Testis (tissue), 2 donors: ENCODE measurements at regions not wholly inside any gene's neighbourhood (a gene's known extent, or its start where the extent isn't known, plus 50 kb on each side); places are given as distances from the start of the nearest gene placed in this dataset.

Experiments used
- DNase-seq: peaks from one replicate; pipeline ENCODE4 v3.0.0-alpha.2; 2019
- H3K27ac ChIP-seq, 2 donors: fragments of 200-600 bp; sonication (generic); one replicate each; pipeline ENCODE4 v1.5.1; 2019
- H3K27me3 ChIP-seq: fragments of 200-600 bp; sonication (generic); one replicate; pipeline ENCODE4 v1.5.1; 2019
- H3K36me3 ChIP-seq: fragments of 200-600 bp; sonication (generic); one replicate; pipeline ENCODE4 v1.5.1; 2017; ENCODE audit warnings: low read depth; ENCODE audit errors: missing control alignments
- H3K4me1 ChIP-seq: fragments of 200-600 bp; sonication (generic); one replicate; pipeline ENCODE4 v1.5.1; 2019
- H3K4me3 ChIP-seq, 2 donors: fragments of 200-600 bp; sonication (generic); one replicate each; pipeline ENCODE4 v1.5.1; 2017 to 2019
- H3K9me3 ChIP-seq: fragments of 200-600 bp; sonication (generic); one replicate; pipeline ENCODE4 v1.5.1; 2017
- POLR2A ChIP-seq: fragments of 450-650 bp; IDR thresholded peaks from one replicate; pipeline ENCODE4 v1.6.1; 2017; ENCODE audit warnings: antibody characterized with exemption, mild to moderate bottlenecking, moderate library complexity
- WGBS, 2 donors: methylation state at CpG; one replicate each; pipeline ENCODE4 v1.1.5; 2018; 5-methylcytosine and 5-hydroxymethylcytosine counted together
- intact Hi-C: fragments of 100-400 bp; cut with DNase I; formaldehyde crosslinking; loops from one replicate; pipeline ENCODE4 v1.15.1; 2023; ENCODE audit warnings: low total_unique reads
- TF ChIP-seq, protein P1 (sequence below), 3 experiments: fragments of 450-650 bp in 2 of 3; fragments of 200-600 bp in 1 of 3; sonication (generic) in 1 of 3; IDR thresholded peaks; one replicate each; pipeline ENCODE4 v1.5.1; 2016 to 2019; ENCODE audit warnings: antibody characterized with exemption in 3 of 3, mild to moderate bottlenecking in 2 of 3, moderate library complexity in 1 of 3

DNA sequence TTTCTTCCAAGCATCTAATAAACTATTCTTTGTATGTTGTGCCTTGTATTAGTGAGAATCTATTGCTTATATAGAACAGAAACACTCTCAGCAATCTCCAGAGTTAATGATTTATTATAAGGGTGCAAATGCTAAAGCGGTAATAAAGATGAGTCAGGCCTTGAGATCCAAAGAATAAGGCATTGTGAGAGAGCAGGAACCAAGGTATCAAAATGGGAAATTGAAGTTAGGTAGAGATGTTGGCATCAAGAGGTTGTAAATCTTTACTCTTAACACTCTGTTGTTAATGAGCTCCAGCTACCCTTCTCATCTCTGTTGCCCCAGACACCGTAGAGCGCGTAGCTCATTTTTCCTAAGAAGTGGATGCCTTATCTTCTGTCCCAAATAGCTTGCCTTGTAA is 375.2 kb downstream of the ARL4A start:
- Histone ChIP-seq H3K9me3 (no peaks in the 10 kb centered on the region), H3K27me3 (no peaks in the 10 kb centered on the region), H3K4me3 (no peak overlapping the region), H3K4me1 (no peaks in the 10 kb centered on the region), H3K27ac (no peak overlapping the region), H3K36me3 (no peaks in the 10 kb centered on the region)
- TF ChIP-seq, protein P1, sequence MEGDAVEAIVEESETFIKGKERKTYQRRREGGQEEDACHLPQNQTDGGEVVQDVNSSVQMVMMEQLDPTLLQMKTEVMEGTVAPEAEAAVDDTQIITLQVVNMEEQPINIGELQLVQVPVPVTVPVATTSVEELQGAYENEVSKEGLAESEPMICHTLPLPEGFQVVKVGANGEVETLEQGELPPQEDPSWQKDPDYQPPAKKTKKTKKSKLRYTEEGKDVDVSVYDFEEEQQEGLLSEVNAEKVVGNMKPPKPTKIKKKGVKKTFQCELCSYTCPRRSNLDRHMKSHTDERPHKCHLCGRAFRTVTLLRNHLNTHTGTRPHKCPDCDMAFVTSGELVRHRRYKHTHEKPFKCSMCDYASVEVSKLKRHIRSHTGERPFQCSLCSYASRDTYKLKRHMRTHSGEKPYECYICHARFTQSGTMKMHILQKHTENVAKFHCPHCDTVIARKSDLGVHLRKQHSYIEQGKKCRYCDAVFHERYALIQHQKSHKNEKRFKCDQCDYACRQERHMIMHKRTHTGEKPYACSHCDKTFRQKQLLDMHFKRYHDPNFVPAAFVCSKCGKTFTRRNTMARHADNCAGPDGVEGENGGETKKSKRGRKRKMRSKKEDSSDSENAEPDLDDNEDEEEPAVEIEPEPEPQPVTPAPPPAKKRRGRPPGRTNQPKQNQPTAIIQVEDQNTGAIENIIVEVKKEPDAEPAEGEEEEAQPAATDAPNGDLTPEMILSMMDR (IDR thresholded peaks at IDR 0.05): no peak
- no peak for TF ChIP-seq POLR2A
- intact Hi-C loops: no loop called here
- DNase-seq: no peak
- 85 to 90% methylated on average over 4 of the region's 4 CpGs for WGBS, 2 donors

DNA sequence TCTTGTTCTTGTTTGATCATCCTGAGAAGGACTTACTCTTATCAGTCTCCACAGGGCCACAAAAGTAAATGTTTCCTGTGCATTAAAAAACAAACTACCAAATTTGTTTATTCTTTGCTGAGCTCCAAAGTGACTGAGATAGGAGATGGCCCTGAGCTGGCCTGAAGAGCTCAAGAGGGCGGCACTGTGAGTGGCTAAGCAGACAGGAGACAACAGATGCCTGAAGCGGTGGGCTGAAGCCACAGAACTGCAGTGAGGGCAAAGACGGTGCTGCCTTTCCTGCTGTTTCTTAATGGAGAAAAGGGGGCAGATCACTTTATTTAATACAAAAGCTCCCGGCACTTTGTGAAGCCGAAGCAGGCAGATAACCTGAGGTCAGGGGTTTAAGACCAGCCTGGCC is 379.6 kb downstream of the ARL4A start:
- Histone ChIP-seq H3K4me1 (no peaks in the 10 kb centered on the region), H3K36me3 (no peaks in the 10 kb centered on the region), H3K9me3 (no peaks in the 10 kb centered on the region), H3K27ac (no peak overlapping the region), H3K4me3 (no peak overlapping the region), H3K27me3 (no peaks in the 10 kb centered on the region)
- no peak for DNase-seq
- intact Hi-C loops: no loop called here
- 73 to 79% methylated on average over 5 of the region's 5 CpGs for whole genome bisulfite sequencing, 2 donors
- TF ChIP-seq POLR2A: no peak
- TF ChIP-seq, protein P1 (IDR thresholded peaks at IDR 0.05): no peak

DNA sequence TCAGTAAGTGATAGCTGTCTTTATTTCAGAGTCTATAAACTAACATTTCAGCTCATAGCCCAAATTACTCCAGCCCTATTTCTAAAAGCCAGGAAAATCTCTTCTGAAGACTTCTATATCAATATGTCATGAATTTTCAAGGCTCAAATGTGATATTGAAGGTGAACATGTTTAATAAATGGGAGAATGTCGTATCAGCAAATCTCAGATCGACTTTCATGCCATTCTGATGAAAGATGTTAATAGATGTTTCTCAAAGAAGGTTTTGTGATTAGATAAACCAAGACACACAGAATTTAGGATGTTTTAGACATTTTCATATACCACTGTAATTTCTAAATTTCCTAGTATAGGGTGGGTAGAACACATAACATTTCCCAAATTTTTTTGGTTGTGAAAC is 380.6 kb downstream of the ARL4A start:
- intact Hi-C loops: no loop called here
- Histone ChIP-seq H3K9me3 (no peaks in the 10 kb centered on the region), H3K4me1 (no peaks in the 10 kb centered on the region), H3K27ac (no peak overlapping the region), H3K4me3 (no peak overlapping the region), H3K36me3 (no peaks in the 10 kb centered on the region), H3K27me3 (no peaks in the 10 kb centered on the region)
- TF ChIP-seq, protein P1 (IDR thresholded peaks at IDR 0.05): no peak
- TF ChIP-seq POLR2A: no peak
- WGBS, 2 donors: 88% methylated on average over 2 of the region's 2 CpGs
- DNase-seq: no peak

DNA sequence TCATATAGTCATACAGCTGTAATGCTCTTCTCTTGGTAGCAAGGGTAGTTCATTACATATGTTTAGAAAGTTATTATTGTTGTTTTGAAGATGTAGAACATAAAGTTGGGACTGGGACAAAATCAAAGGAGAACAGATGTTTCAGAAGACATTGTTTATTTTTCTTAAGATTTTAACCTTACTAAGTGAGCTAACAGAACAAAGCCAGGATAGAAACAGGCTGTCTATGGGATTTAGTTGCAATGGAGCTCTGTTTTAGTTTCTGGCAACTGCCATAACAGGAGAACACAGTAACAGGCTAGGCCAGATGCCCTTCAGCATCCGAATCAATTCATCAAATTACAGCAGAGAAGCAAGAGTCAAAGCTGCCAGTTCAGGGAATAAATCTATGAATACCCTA is 382.4 kb downstream of the ARL4A start:
- TF ChIP-seq, protein P1 (IDR thresholded peaks at IDR 0.05): no peak
- no peak for TF ChIP-seq POLR2A
- Histone ChIP-seq H3K27me3 (no peaks in the 10 kb centered on the region), H3K27ac (no peak overlapping the region), H3K9me3 (no peaks in the 10 kb centered on the region), H3K36me3 (no peaks in the 10 kb centered on the region), H3K4me3 (no peak overlapping the region), H3K4me1 (no peaks in the 10 kb centered on the region)
- 41 to 63% methylated on average over 1 of the region's 1 CpG for WGBS, 2 donors
- no peak for DNase-seq
- intact Hi-C loops: no loop called here

DNA sequence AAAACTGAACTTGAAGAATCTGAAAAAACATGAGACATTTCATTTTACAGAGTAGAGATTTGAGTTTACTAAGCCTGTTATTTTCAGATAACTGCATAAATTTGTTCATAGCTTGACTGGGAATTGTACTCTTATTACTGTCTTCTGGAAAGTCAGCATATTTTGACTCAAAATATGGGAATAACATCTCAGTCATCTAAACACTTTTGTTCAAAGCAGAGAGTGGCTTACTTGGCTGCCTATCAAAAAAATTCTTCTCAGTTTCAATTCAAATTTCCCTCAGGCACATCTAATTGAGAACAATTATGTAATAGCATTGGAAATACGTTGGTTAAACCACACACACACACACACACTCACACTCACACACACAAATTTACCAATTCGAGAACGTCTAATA is 384.6 kb downstream of the ARL4A start:
- TF ChIP-seq, protein P1 (IDR thresholded peaks at IDR 0.05): no peak

More for the DNA sequence above, 384.6 kb downstream of the ARL4A start:
- H3K36me3 ChIP-seq: no peaks in the 10 kb centered on the region
- H3K4me3 ChIP-seq: no peak overlapping the region
- intact Hi-C loops: no loop called here
- H3K27ac ChIP-seq: no peak overlapping the region
- H3K9me3 ChIP-seq: no peaks in the 10 kb centered on the region
- no peaks in the 10 kb centered on the region for H3K27me3 ChIP-seq
- no peaks in the 10 kb centered on the region for H3K4me1 ChIP-seq
- 35 to 46% methylated on average over 3 of the region's 3 CpGs for WGBS, 2 donors
- DNase-seq: no peak
